GM23338 (cell line): ENCODE measurements at regions not wholly inside any gene's neighbourhood (a gene's known extent, or its start where the extent isn't known, plus 50 kb on each side); places are given as distances from the start of the nearest gene placed in this dataset.

Source experiments
- ATAC-seq: fragments of 200-7000 bp; cut with Tn5 transposase; 3 replicates; pipeline ENCODE4 v1.9.1; 2020
- DNase-seq: peaks from one replicate; pipeline ENCODE4 v3.0.0-alpha.2; 2015; ENCODE audit warnings: low spot score
- H2AFZ ChIP-seq: fragments of 200-600 bp; sonication (generic); 2 replicates; pipeline ENCODE4 v1.8.0; 2016; ENCODE audit warnings: antibody characterized with exemption, mild to moderate bottlenecking, moderate library complexity
- H3F3A ChIP-seq: fragments of 200-600 bp; sonication (generic); replicated peaks from 2 replicates; pipeline ENCODE4 v1.8.0; 2017; ENCODE audit warnings: antibody characterized with exemption, mixed run types, low read depth
- H3K27ac ChIP-seq: fragments of 200-600 bp; sonication (generic); 2 replicates; pipeline ENCODE4 v1.6.1; 2016; ENCODE audit warnings: low read depth
- H3K27me3 ChIP-seq: fragments of 200-600 bp; sonication (generic); 2 replicates; pipeline ENCODE4 v1.8.0; 2016; ENCODE audit warnings: mild to moderate bottlenecking, mixed run types, moderate library complexity; ENCODE audit not compliant: insufficient read depth
- H3K36me3 ChIP-seq: fragments of 200-600 bp; sonication (generic); 2 replicates; pipeline ENCODE4 v1.8.0; 2016; ENCODE audit warnings: mild to moderate bottlenecking; ENCODE audit not compliant: insufficient read depth
- H3K4me1 ChIP-seq: fragments of 200-600 bp; sonication (generic); 2 replicates; pipeline ENCODE4 v1.8.0; 2016; ENCODE audit warnings: mild to moderate bottlenecking, moderate library complexity; ENCODE audit not compliant: insufficient read depth
- H3K4me2 ChIP-seq: fragments of 200-600 bp; sonication (generic); 2 replicates; pipeline ENCODE4 v1.7.1; 2017; ENCODE audit warnings: mixed run types
- H3K4me3 ChIP-seq: fragments of 200-600 bp; sonication (generic); 2 replicates; pipeline ENCODE4 v1.6.1; 2016; ENCODE audit warnings: mixed run types
- H3K79me2 ChIP-seq: fragments of 200-600 bp; sonication (generic); replicated peaks from 2 replicates; pipeline ENCODE4 v1.8.0; 2017; ENCODE audit warnings: mild to moderate bottlenecking; ENCODE audit not compliant: insufficient read depth
- H3K9me2 ChIP-seq: fragments of 200-600 bp; sonication (generic); 2 replicates; pipeline ENCODE4 v1.8.0; 2017; ENCODE audit not compliant: insufficient read depth
- H4K20me1 ChIP-seq: fragments of 200-600 bp; sonication (generic); replicated peaks from 2 replicates; pipeline ENCODE4 v1.8.0; 2017; ENCODE audit warnings: mild to moderate bottlenecking; ENCODE audit not compliant: insufficient read depth
- H3K27ac Mint-ChIP-seq: 2 replicates; pipeline ENCODE4 v1.8.0; 2020; ENCODE audit warnings: inconsistent platforms, mild to moderate bottlenecking, moderate library complexity, mixed read lengths
- H3K27me3 Mint-ChIP-seq: 3 replicates; pipeline ENCODE4 v1.8.0; 2022; ENCODE audit warnings: low read depth, mild to moderate bottlenecking, moderate library complexity, mixed read lengths, inconsistent platforms; ENCODE audit not compliant: insufficient read depth, poor library complexity
- H3K36me3 Mint-ChIP-seq: 3 replicates; pipeline ENCODE4 v1.8.0; 2021; ENCODE audit warnings: low read depth, mild to moderate bottlenecking, inconsistent platforms, moderate library complexity, mixed read lengths
- H3K4me1 Mint-ChIP-seq: 3 replicates; pipeline ENCODE4 v1.8.0; 2020; ENCODE audit warnings: mild to moderate bottlenecking, inconsistent platforms, mixed read lengths
- H3K4me3 Mint-ChIP-seq: 3 replicates; pipeline ENCODE4 v1.8.0; 2021; ENCODE audit warnings: moderate library complexity, mild to moderate bottlenecking, inconsistent platforms, mixed read lengths
- H3K9me3 Mint-ChIP-seq: 3 replicates; pipeline ENCODE4 v1.8.0; 2020; ENCODE audit warnings: moderate library complexity, mild to moderate bottlenecking, inconsistent platforms, mixed read lengths
- CREB1 ChIP-seq: fragments of 250-450 bp; sonication (Bioruptor Pico); IDR thresholded peaks from 2 replicates; pipeline ENCODE4 v1.5.0; 2020; ENCODE audit warnings: low read depth, mild to moderate bottlenecking, moderate library complexity
- EZH2 ChIP-seq: fragments of 200-600 bp; sonication (generic); IDR thresholded peaks from one replicate; pipeline ENCODE4 v1.8.0; 2017; ENCODE audit warnings: antibody characterized with exemption, mild to moderate bottlenecking, low read depth; ENCODE audit not compliant: unreplicated experiment
- EZH2phosphoT487 ChIP-seq: fragments of 200-600 bp; sonication (generic); IDR thresholded peaks from one replicate; pipeline ENCODE4 v1.8.1; 2018; ENCODE audit warnings: antibody characterized with exemption; ENCODE audit not compliant: unreplicated experiment
- JUNB ChIP-seq: IDR thresholded peaks from one replicate; pipeline ENCODE4 v1.6.1; 2016; ENCODE audit warnings: antibody characterized with exemption; ENCODE audit not compliant: unreplicated experiment
- NANOG ChIP-seq: IDR thresholded peaks from 2 replicates; pipeline ENCODE4 v1.6.1; 2016; ENCODE audit warnings: antibody characterized with exemption, borderline replicate concordance
- POLR2AphosphoS5 ChIP-seq: IDR thresholded peaks from 2 replicates; pipeline ENCODE4 v1.6.1; 2016; ENCODE audit warnings: antibody characterized with exemption, low read depth
- STAT1 ChIP-seq: IDR thresholded peaks from one replicate; pipeline ENCODE4 v1.6.1; 2016; ENCODE audit warnings: antibody characterized with exemption; ENCODE audit not compliant: unreplicated experiment
- ZNF114 ChIP-seq: fragments of 250-450 bp; sonication (Bioruptor Pico); IDR thresholded peaks from 2 replicates; pipeline ENCODE4 v1.5.0; 2020; ENCODE audit warnings: mild to moderate bottlenecking, moderate library complexity
- TF ChIP-seq, protein P1 (sequence below): IDR thresholded peaks from one replicate; pipeline ENCODE4 v1.6.1; 2018; ENCODE audit warnings: antibody characterized with exemption; ENCODE audit not compliant: unreplicated experiment
- TF ChIP-seq, protein P2 (sequence below): IDR thresholded peaks from 2 replicates; pipeline ENCODE4 v1.6.1; 2016; ENCODE audit warnings: antibody characterized with exemption
- TF ChIP-seq, protein P3 (sequence below), 2 experiments: fragments of 200-600 bp in 1 of 2; sonication (generic) in 1 of 2; conservative IDR thresholded peaks; 2 replicates each; pipeline versions ENCODE4 v1.5.1 to v1.6.1; 2016 to 2017; ENCODE audit warnings: antibody characterized with exemption in 2 of 2, low read depth in 2 of 2, mild to moderate bottlenecking in 2 of 2, moderate library complexity in 1 of 2
- TF ChIP-seq, protein P4 (sequence below): fragments of 250-450 bp; sonication (Bioruptor Pico); IDR thresholded peaks from 2 replicates; pipeline ENCODE4 v1.5.0; 2020; ENCODE audit warnings: mild to moderate bottlenecking, moderate library complexity

DNA sequence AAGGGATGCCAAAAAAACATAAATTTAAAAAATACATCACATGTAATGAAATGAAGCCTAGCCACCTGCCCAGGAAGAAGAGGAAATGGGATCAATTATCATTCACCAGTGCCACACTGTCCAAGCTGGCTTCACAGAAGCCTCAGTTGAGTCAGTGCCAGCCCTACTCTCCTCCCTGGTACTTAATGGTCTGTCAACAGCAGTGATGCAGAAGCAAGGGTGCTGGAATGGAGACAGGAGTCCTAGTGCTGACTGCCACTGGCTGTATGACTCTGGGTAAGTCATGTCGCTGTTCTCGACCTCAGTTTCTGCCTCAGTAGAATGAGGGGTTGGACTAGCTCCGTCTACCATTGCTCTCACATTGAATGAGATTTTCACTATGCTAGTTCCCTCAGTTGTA, 78.5 kb upstream of the LARS2 start:
- ATAC-seq (no peak), DNase-seq (no peak)
- Histone ChIP-seq H2AFZ (no peak overlapping the region), H3K4me1 (peaks cover 52% of the 10 kb centered on the region), H4K20me1 (no peaks in the 10 kb centered on the region), H3K79me2 (no peaks in the 10 kb centered on the region), H3K27ac (no peak overlapping the region), H3K27me3 (no peaks in the 10 kb centered on the region), H3K36me3 (no peaks in the 10 kb centered on the region), H3K4me2 (0 out of 2 replicates have a peak overlapping the region, but pooled peaks have one; percentile 53), H3K9me2 (peaks cover 5% of the 10 kb centered on the region), H3F3A (peaks cover 18% of the 10 kb centered on the region; the same call in 1 of the 2 replicates), H3K4me3 (no peak overlapping the region)
- Mint-ChIP-seq H3K27me3 (peaks cover 9% of the 10 kb centered on the region), H3K9me3 (peaks cover 15% of the 10 kb centered on the region), H3K27ac (no peak overlapping the region; the same call in 1 of the 2 replicates), H3K4me3 (no peak overlapping the region), H3K36me3 (peaks cover 11% of the 10 kb centered on the region), H3K4me1 (peaks cover 43% of the 10 kb centered on the region)
- TF ChIP-seq CREB1 (no peak), STAT1 (no peak), NANOG (no peak), ZNF114 (no peak), EZH2phosphoT487 (no peak), POLR2AphosphoS5 (no peak), JUNB (no peak), EZH2 (no peak)
- TF ChIP-seq, protein P1, sequence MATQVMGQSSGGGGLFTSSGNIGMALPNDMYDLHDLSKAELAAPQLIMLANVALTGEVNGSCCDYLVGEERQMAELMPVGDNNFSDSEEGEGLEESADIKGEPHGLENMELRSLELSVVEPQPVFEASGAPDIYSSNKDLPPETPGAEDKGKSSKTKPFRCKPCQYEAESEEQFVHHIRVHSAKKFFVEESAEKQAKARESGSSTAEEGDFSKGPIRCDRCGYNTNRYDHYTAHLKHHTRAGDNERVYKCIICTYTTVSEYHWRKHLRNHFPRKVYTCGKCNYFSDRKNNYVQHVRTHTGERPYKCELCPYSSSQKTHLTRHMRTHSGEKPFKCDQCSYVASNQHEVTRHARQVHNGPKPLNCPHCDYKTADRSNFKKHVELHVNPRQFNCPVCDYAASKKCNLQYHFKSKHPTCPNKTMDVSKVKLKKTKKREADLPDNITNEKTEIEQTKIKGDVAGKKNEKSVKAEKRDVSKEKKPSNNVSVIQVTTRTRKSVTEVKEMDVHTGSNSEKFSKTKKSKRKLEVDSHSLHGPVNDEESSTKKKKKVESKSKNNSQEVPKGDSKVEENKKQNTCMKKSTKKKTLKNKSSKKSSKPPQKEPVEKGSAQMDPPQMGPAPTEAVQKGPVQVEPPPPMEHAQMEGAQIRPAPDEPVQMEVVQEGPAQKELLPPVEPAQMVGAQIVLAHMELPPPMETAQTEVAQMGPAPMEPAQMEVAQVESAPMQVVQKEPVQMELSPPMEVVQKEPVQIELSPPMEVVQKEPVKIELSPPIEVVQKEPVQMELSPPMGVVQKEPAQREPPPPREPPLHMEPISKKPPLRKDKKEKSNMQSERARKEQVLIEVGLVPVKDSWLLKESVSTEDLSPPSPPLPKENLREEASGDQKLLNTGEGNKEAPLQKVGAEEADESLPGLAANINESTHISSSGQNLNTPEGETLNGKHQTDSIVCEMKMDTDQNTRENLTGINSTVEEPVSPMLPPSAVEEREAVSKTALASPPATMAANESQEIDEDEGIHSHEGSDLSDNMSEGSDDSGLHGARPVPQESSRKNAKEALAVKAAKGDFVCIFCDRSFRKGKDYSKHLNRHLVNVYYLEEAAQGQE: no peak
- TF ChIP-seq, protein P2, sequence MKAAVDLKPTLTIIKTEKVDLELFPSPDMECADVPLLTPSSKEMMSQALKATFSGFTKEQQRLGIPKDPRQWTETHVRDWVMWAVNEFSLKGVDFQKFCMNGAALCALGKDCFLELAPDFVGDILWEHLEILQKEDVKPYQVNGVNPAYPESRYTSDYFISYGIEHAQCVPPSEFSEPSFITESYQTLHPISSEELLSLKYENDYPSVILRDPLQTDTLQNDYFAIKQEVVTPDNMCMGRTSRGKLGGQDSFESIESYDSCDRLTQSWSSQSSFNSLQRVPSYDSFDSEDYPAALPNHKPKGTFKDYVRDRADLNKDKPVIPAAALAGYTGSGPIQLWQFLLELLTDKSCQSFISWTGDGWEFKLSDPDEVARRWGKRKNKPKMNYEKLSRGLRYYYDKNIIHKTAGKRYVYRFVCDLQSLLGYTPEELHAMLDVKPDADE: no peak
- TF ChIP-seq, protein P3, sequence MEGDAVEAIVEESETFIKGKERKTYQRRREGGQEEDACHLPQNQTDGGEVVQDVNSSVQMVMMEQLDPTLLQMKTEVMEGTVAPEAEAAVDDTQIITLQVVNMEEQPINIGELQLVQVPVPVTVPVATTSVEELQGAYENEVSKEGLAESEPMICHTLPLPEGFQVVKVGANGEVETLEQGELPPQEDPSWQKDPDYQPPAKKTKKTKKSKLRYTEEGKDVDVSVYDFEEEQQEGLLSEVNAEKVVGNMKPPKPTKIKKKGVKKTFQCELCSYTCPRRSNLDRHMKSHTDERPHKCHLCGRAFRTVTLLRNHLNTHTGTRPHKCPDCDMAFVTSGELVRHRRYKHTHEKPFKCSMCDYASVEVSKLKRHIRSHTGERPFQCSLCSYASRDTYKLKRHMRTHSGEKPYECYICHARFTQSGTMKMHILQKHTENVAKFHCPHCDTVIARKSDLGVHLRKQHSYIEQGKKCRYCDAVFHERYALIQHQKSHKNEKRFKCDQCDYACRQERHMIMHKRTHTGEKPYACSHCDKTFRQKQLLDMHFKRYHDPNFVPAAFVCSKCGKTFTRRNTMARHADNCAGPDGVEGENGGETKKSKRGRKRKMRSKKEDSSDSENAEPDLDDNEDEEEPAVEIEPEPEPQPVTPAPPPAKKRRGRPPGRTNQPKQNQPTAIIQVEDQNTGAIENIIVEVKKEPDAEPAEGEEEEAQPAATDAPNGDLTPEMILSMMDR (conservative IDR thresholded peaks at IDR 0.05; ENCODE audit: low read depth in 2 of 2): no peak
- TF ChIP-seq, protein P4, sequence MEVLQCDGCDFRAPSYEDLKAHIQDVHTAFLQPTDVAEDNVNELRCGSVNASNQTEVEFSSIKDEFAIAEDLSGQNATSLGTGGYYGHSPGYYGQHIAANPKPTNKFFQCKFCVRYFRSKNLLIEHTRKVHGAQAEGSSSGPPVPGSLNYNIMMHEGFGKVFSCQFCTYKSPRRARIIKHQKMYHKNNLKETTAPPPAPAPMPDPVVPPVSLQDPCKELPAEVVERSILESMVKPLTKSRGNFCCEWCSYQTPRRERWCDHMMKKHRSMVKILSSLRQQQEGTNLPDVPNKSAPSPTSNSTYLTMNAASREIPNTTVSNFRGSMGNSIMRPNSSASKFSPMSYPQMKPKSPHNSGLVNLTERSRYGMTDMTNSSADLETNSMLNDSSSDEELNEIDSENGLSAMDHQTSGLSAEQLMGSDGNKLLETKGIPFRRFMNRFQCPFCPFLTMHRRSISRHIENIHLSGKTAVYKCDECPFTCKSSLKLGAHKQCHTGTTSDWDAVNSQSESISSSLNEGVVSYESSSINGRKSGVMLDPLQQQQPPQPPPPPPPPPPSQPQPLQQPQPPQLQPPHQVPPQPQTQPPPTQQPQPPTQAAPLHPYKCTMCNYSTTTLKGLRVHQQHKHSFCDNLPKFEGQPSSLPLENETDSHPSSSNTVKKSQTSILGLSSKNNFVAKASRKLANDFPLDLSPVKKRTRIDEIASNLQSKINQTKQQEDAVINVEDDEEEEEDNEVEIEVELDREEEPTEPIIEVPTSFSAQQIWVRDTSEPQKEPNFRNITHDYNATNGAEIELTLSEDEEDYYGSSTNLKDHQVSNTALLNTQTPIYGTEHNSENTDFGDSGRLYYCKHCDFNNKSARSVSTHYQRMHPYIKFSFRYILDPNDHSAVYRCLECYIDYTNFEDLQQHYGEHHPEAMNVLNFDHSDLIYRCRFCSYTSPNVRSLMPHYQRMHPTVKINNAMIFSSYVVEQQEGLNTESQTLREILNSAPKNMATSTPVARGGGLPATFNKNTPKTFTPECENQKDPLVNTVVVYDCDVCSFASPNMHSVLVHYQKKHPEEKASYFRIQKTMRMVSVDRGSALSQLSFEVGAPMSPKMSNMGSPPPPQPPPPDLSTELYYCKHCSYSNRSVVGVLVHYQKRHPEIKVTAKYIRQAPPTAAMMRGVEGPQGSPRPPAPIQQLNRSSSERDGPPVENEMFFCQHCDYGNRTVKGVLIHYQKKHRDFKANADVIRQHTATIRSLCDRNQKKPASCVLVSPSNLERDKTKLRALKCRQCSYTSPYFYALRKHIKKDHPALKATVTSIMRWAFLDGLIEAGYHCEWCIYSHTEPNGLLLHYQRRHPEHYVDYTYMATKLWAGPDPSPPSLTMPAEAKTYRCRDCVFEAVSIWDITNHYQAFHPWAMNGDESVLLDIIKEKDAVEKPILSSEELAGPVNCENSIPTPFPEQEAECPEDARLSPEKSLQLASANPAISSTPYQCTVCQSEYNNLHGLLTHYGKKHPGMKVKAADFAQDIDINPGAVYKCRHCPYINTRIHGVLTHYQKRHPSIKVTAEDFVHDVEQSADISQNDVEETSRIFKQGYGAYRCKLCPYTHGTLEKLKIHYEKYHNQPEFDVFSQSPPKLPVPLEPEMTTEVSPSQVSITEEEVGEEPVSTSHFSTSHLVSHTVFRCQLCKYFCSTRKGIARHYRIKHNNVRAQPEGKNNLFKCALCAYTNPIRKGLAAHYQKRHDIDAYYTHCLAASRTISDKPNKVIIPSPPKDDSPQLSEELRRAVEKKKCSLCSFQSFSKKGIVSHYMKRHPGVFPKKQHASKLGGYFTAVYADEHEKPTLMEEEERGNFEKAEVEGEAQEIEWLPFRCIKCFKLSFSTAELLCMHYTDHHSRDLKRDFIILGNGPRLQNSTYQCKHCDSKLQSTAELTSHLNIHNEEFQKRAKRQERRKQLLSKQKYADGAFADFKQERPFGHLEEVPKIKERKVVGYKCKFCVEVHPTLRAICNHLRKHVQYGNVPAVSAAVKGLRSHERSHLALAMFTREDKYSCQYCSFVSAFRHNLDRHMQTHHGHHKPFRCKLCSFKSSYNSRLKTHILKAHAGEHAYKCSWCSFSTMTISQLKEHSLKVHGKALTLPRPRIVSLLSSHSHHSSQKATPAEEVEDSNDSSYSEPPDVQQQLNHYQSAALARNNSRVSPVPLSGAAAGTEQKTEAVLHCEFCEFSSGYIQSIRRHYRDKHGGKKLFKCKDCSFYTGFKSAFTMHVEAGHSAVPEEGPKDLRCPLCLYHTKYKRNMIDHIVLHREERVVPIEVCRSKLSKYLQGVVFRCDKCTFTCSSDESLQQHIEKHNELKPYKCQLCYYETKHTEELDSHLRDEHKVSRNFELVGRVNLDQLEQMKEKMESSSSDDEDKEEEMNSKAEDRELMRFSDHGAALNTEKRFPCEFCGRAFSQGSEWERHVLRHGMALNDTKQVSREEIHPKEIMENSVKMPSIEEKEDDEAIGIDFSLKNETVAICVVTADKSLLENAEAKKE (CRISPR knock-in tag): no peak
